CD4-positive, alpha-beta T cell (primary cell): ENCODE measurements at regions not wholly inside any gene's neighbourhood (a gene's known extent, or its start where the extent isn't known, plus 50 kb on each side); places are given as distances from the start of the nearest gene placed in this dataset.
"Not testable (repeated sequence)": the region's sequence is repeated elsewhere in the genome, so short reads cannot be mapped to it uniquely, and the experiment has no call there.

Source experiments
- ATAC-seq: fragments of 200-7000 bp; cut with Tn5 transposase; one replicate; pipeline ENCODE4 v1.10.0; 2022; ENCODE audit warnings: mild to moderate bottlenecking; ENCODE audit not compliant: poor library complexity
- CTCF ChIA-PET: fragments of 350-600 bp; sonication (Branson Sonifier 250); formaldehyde crosslinking; loops from one replicate; lab custom pipeline; 2021; ENCODE audit warnings: antibody characterized with exemption, inconsistent platforms; lab: Charles Lee
- POLR2A ChIA-PET: fragments of 350-600 bp; sonication (Branson Sonifier 250); formaldehyde crosslinking; loops from one replicate; lab custom pipeline; 2021; ENCODE audit warnings: antibody characterized with exemption, inconsistent platforms; lab: Charles Lee
- DNase-seq, 14 experiments: peaks; one replicate each; pipeline ENCODE4 v3.0.0-alpha.2; 2013 to 2020; ENCODE audit warnings: mixed read lengths in 2 of 14
- H3K27ac ChIP-seq, 2 donors: one replicate each; pipeline versions ENCODE4 v1.5.1 to v1.7.0; 2013; ENCODE audit warnings: low read length in 2 of 2, low read depth in 1 of 2, mild to moderate bottlenecking in 1 of 2
- H3K27me3 ChIP-seq, 2 experiments: 1 replicate in 1 of 2; 2 replicates in 1 of 2; pipeline versions ENCODE4 v1.6.1 to v1.7.0; 2013; ENCODE audit warnings: low read length in 2 of 2, control low read depth in 1 of 2, mild to moderate bottlenecking in 1 of 2, moderate library complexity in 1 of 2; ENCODE audit not compliant: insufficient read depth in 2 of 2, control insufficient read depth in 1 of 2
- H3K36me3 ChIP-seq: one replicate; pipeline ENCODE4 v1.6.1; 2013; ENCODE audit warnings: low read length, control low read depth; ENCODE audit not compliant: insufficient read depth
- H3K4me1 ChIP-seq: one replicate; pipeline ENCODE4 v1.6.1; 2013; ENCODE audit warnings: low read length, control low read depth; ENCODE audit not compliant: insufficient read depth
- H3K4me3 ChIP-seq: one replicate; pipeline ENCODE4 v1.5.1; 2013; ENCODE audit warnings: mild to moderate bottlenecking, low read length, moderate library complexity
- H3K9me3 ChIP-seq, 2 experiments: 1 replicate in 1 of 2; 2 replicates in 1 of 2; pipeline versions ENCODE4 v1.6.1 to v1.7.0; 2013; ENCODE audit warnings: low read length in 2 of 2, mild to moderate bottlenecking in 2 of 2, control low read depth in 1 of 2, moderate library complexity in 1 of 2; ENCODE audit not compliant: control insufficient read depth in 1 of 2, insufficient read depth in 1 of 2
- H3K27ac Mint-ChIP-seq: one replicate; pipeline ENCODE4 v1.8.0; 2020; ENCODE audit warnings: mixed read lengths
- H3K27me3 Mint-ChIP-seq: one replicate; pipeline ENCODE4 v1.8.0; 2021; ENCODE audit warnings: mixed read lengths
- H3K36me3 Mint-ChIP-seq: one replicate; pipeline ENCODE4 v1.8.0; 2021; ENCODE audit warnings: low read depth, mixed read lengths
- H3K4me1 Mint-ChIP-seq: one replicate; pipeline ENCODE4 v1.8.0; 2021; ENCODE audit warnings: low read depth, mixed read lengths
- H3K4me3 Mint-ChIP-seq: one replicate; pipeline ENCODE4 v1.8.0; 2020; ENCODE audit warnings: mild to moderate bottlenecking, mixed read lengths
- H3K9me3 Mint-ChIP-seq: one replicate; pipeline ENCODE4 v1.8.0; 2020; ENCODE audit warnings: mixed read lengths
- CTCF ChIP-seq: fragments of 200-600 bp; IDR thresholded peaks from one replicate; pipeline ENCODE4 v1.8.0; 2022; ENCODE audit warnings: antibody characterized with exemption, mild to moderate bottlenecking
- intact Hi-C, 2 experiments: fragments of 100-400 bp; cut with DNase I in 1 of 2; cut with micrococcal nuclease in 1 of 2; formaldehyde crosslinking; loops; one replicate each; pipeline versions ENCODE4 v1.15.1 to v1.9.0; 2023 to 2025; cut with DNase I, micrococcal nuclease

DNA sequence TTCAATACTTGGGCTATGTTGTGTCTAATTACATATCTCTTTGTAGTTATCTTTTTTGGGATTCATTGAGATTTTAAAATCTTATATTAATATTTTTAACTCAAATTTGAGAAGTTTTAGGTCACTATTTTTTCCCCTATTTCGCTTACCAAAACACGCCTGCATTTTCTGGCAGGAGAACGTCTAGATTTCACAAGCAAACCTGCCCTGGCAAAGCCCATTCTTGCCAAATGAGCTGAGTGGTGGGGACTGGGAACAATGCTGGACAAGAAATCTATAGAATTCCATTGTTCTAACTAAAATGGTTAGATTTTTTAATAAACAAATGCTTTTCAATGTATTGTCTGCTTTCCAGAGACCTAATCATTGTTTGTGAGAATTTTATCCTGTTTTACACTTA lies 1283.7 kb upstream of the RAG2 start:
- CTCF ChIA-PET: no interaction called here
- Mint-ChIP-seq H3K27ac (no peak overlapping the region), H3K27me3 (no peaks in the 10 kb centered on the region)

GRCh38 chr11:37861671-37862070 lies 1263.6 kb upstream of the RAG2 start:
- H3K27ac Mint-ChIP-seq: no peak overlapping the region
- no peak for DNase-seq
- peaks cover 6% of the 10 kb centered on the region for H3K9me3 Mint-ChIP-seq
- H3K27me3 Mint-ChIP-seq: no peaks in the 10 kb centered on the region
- ATAC-seq: no peak
- no peaks in the 10 kb centered on the region for H3K4me1 ChIP-seq
- no peaks in the 10 kb centered on the region for H3K36me3 ChIP-seq
- POLR2A ChIA-PET: no interaction called here
- no peak overlapping the region for H3K27ac ChIP-seq
- no peak overlapping the region for H3K4me3 Mint-ChIP-seq
- H3K4me1 Mint-ChIP-seq: no peaks in the 10 kb centered on the region
- no peak for TF ChIP-seq CTCF
- peaks cover 0 to 8% of the 10 kb centered on the region in 2 experiments for H3K9me3 ChIP-seq
- no peak overlapping the region for H3K4me3 ChIP-seq
- no peaks in the 10 kb centered on the region for H3K27me3 ChIP-seq
- intact Hi-C loops: no loop called here
- CTCF ChIA-PET: no interaction called here
- H3K36me3 Mint-ChIP-seq: no peaks in the 10 kb centered on the region

More for the DNA sequence above, 1283.7 kb upstream of the RAG2 start:
- H3K4me3 ChIP-seq: no peak overlapping the region
- no peaks in the 10 kb centered on the region for H3K27me3 ChIP-seq
- peaks cover 0 to 8% of the 10 kb centered on the region in 2 experiments for H3K9me3 ChIP-seq
- no peak for TF ChIP-seq CTCF
- no peaks in the 10 kb centered on the region for H3K36me3 Mint-ChIP-seq
- H3K9me3 Mint-ChIP-seq: peaks cover 3% of the 10 kb centered on the region
- no peaks in the 10 kb centered on the region for H3K36me3 ChIP-seq
- intact Hi-C loops: no loop called here
- no peaks in the 10 kb centered on the region for H3K4me1 Mint-ChIP-seq
- no peak for DNase-seq
- POLR2A ChIA-PET: no interaction called here
- ATAC-seq: no peak
- H3K4me1 ChIP-seq: no peaks in the 10 kb centered on the region
- H3K4me3 Mint-ChIP-seq: no peak overlapping the region
- no peak overlapping the region for H3K27ac ChIP-seq

- CTCF ChIA-PET: not testable (repeated sequence)
Measured at GRCh38 chr11:37858806-37859537, 1260.9 kb upstream of the RAG2 start.

DNA sequence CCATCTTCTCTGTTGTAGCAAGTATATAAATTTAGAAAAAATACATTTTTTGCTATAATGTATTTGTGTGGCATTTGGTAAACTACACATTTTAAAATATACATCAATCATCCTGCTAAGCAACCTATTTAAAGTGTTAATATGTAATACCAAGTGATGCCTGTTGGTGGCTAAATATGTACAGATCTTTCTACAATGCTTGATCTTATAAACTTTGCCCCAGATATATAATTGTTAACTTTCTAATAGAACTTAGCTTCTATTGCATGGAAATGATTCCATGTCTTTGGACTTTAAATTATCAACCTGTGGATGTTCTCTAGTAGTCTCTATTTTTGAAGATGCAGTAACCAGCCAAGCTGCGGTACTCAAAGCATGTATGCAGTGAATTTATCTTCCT lies 1260.4 kb upstream of the RAG2 start:
- intact Hi-C loops: no loop called here
- Mint-ChIP-seq H3K36me3 (no peaks in the 10 kb centered on the region), H3K9me3 (peaks cover 5% of the 10 kb centered on the region), H3K4me1 (no peaks in the 10 kb centered on the region), H3K27ac (no peak overlapping the region), H3K4me3 (no peak overlapping the region), H3K27me3 (no peaks in the 10 kb centered on the region)
- Histone ChIP-seq H3K27me3 (no peaks in the 10 kb centered on the region), H3K9me3 (peaks cover 0 to 5% of the 10 kb centered on the region in 2 experiments), H3K4me3 (no peak overlapping the region), H3K27ac (no peak overlapping the region), H3K4me1 (no peaks in the 10 kb centered on the region), H3K36me3 (no peaks in the 10 kb centered on the region)
- no peak for TF ChIP-seq CTCF
- ChIA-PET POLR2A (no interaction called here), CTCF (no interaction called here)
- ATAC-seq (no peak), DNase-seq (no peak)

More at GRCh38 chr11:37858806-37859537, 1260.9 kb upstream of the RAG2 start:
- H3K4me1 Mint-ChIP-seq, H3K27ac Mint-ChIP-seq, H3K4me1 ChIP-seq, intact Hi-C loops, DNase-seq, H3K9me3 Mint-ChIP-seq, H3K9me3 ChIP-seq, H3K36me3 ChIP-seq, H3K4me3 ChIP-seq, H3K27ac ChIP-seq, POLR2A ChIA-PET, H3K36me3 Mint-ChIP-seq, ATAC-seq, H3K4me3 Mint-ChIP-seq, H3K27me3 ChIP-seq, H3K27me3 Mint-ChIP-seq: not testable (repeated sequence)
